ENCODE measurements at regions not wholly inside any gene's neighbourhood (a gene's known extent, or its start where the extent isn't known, plus 50 kb on each side); places are given as distances from the start of the nearest gene placed in this dataset.
"Not testable (repeated sequence)": the region's sequence is repeated elsewhere in the genome, so short reads cannot be mapped to it uniquely, and the experiment has no call there.

- Histone ChIP-seq H3K27me3 (ENCODE audit: control insufficient read depth in 2 of 2, insufficient read depth in 1 of 2, low read length in 1 of 2) (no peaks in the 10 kb centered on the region), H3K9me3 (ENCODE audit: control insufficient read depth in 2 of 2, insufficient read depth in 1 of 2, low read length in 1 of 2) (no peaks in the 10 kb centered on the region), H3K4me1 (ENCODE audit: control insufficient read depth in 2 of 2, insufficient read depth in 2 of 2, low read length in 2 of 2) (no peaks in the 10 kb centered on the region), H3K36me3 (ENCODE audit: control insufficient read depth in 2 of 2, insufficient read depth in 2 of 2, low read length in 1 of 2) (no peaks in the 10 kb centered on the region), H3K27ac (ENCODE audit: low read depth in 1 of 2, low read length in 1 of 2) (no peak overlapping the region), H3K4me3 (ENCODE audit: low read length in 2 of 2) (no peak overlapping the region)
- 62% methylated on average over 3 of the region's 3 CpGs for WGBS
- no peak for DNase-seq (ENCODE audit: low read depth in 6 of 9, low spot score in 9 of 9)
Measured at GRCh38 chr3:104245261-104245660, 1121.4 kb upstream of the ALCAM start.

GRCh38 chr3:104245981-104246380 lies 1120.7 kb upstream of the ALCAM start:
- Histone ChIP-seq H3K4me1 (ENCODE audit: control insufficient read depth in 2 of 2, insufficient read depth in 2 of 2, low read length in 2 of 2) (no peaks in the 10 kb centered on the region), H3K4me3 (ENCODE audit: low read length in 2 of 2) (no peak overlapping the region), H3K27ac (ENCODE audit: low read depth in 1 of 2, low read length in 1 of 2) (no peak overlapping the region), H3K9me3 (ENCODE audit: control insufficient read depth in 2 of 2, insufficient read depth in 1 of 2, low read length in 1 of 2) (no peaks in the 10 kb centered on the region), H3K27me3 (ENCODE audit: control insufficient read depth in 2 of 2, insufficient read depth in 1 of 2, low read length in 1 of 2) (no peaks in the 10 kb centered on the region), H3K36me3 (ENCODE audit: control insufficient read depth in 2 of 2, insufficient read depth in 2 of 2, low read length in 1 of 2) (no peaks in the 10 kb centered on the region)
- WGBS: 32% methylated on average over 2 of the region's 2 CpGs
- DNase-seq (ENCODE audit: low read depth in 6 of 9, low spot score in 9 of 9): no peak

GRCh38 chr3:104257486-104257885 lies 1109.2 kb upstream of the ALCAM start:
- H3K4me1 ChIP-seq (ENCODE audit: control insufficient read depth in 2 of 2, insufficient read depth in 2 of 2, low read length in 2 of 2): no peaks in the 10 kb centered on the region
- no peaks in the 10 kb centered on the region for H3K36me3 ChIP-seq (ENCODE audit: control insufficient read depth in 2 of 2, insufficient read depth in 2 of 2, low read length in 1 of 2)
- no peak for DNase-seq (ENCODE audit: low read depth in 6 of 9, low spot score in 9 of 9)
- WGBS: 86% methylated on average over 4 of the region's 4 CpGs
- no peaks in the 10 kb centered on the region for H3K27me3 ChIP-seq (ENCODE audit: control insufficient read depth in 2 of 2, insufficient read depth in 1 of 2, low read length in 1 of 2)
- H3K4me3 ChIP-seq (ENCODE audit: low read length in 2 of 2): no peak overlapping the region
- no peaks in the 10 kb centered on the region for H3K9me3 ChIP-seq (ENCODE audit: control insufficient read depth in 2 of 2, insufficient read depth in 1 of 2, low read length in 1 of 2)
- no peak overlapping the region for H3K27ac ChIP-seq (ENCODE audit: low read depth in 1 of 2, low read length in 1 of 2)

GRCh38 chr3:104263477-104263876 lies 1103.2 kb upstream of the ALCAM start:
- no peaks in the 10 kb centered on the region for H3K36me3 ChIP-seq (ENCODE audit: control insufficient read depth in 2 of 2, insufficient read depth in 2 of 2, low read length in 1 of 2)

GRCh38 chr3:104266219-104266618 lies 1100.5 kb upstream of the ALCAM start:
- not testable (repeated sequence) for H3K4me3 ChIP-seq (ENCODE audit: low read length in 2 of 2); H3K9me3 ChIP-seq (ENCODE audit: control insufficient read depth in 2 of 2, insufficient read depth in 1 of 2, low read length in 1 of 2); H3K4me1 ChIP-seq (ENCODE audit: control insufficient read depth in 2 of 2, insufficient read depth in 2 of 2, low read length in 2 of 2); H3K27me3 ChIP-seq (ENCODE audit: control insufficient read depth in 2 of 2, insufficient read depth in 1 of 2, low read length in 1 of 2); H3K27ac ChIP-seq (ENCODE audit: low read depth in 1 of 2, low read length in 1 of 2); H3K36me3 ChIP-seq (ENCODE audit: control insufficient read depth in 2 of 2, insufficient read depth in 2 of 2, low read length in 1 of 2); DNase-seq (ENCODE audit: low read depth in 6 of 9, low spot score in 9 of 9)
- 92% methylated on average over 1 of the region's 1 CpG for WGBS

More at GRCh38 chr3:104263477-104263876, 1103.2 kb upstream of the ALCAM start:
- Histone ChIP-seq H3K4me1 (ENCODE audit: control insufficient read depth in 2 of 2, insufficient read depth in 2 of 2, low read length in 2 of 2) (no peaks in the 10 kb centered on the region), H3K27ac (ENCODE audit: low read depth in 1 of 2, low read length in 1 of 2) (no peak overlapping the region), H3K9me3 (ENCODE audit: control insufficient read depth in 2 of 2, insufficient read depth in 1 of 2, low read length in 1 of 2) (no peaks in the 10 kb centered on the region), H3K4me3 (ENCODE audit: low read length in 2 of 2) (no peak overlapping the region), H3K27me3 (ENCODE audit: control insufficient read depth in 2 of 2, insufficient read depth in 1 of 2, low read length in 1 of 2) (no peaks in the 10 kb centered on the region)
- 95% methylated on average over 2 of the region's 2 CpGs for WGBS
- no peak for DNase-seq (ENCODE audit: low read depth in 6 of 9, low spot score in 9 of 9)

- no peaks in the 10 kb centered on the region for H3K27me3 ChIP-seq (ENCODE audit: control insufficient read depth in 2 of 2, insufficient read depth in 1 of 2, low read length in 1 of 2)
- H3K9me3 ChIP-seq (ENCODE audit: control insufficient read depth in 2 of 2, insufficient read depth in 1 of 2, low read length in 1 of 2): peaks cover 0 to 10% of the 10 kb centered on the region in 2 donors
- no peaks in the 10 kb centered on the region for H3K4me1 ChIP-seq (ENCODE audit: control insufficient read depth in 2 of 2, insufficient read depth in 2 of 2, low read length in 2 of 2)
- no peak overlapping the region for H3K27ac ChIP-seq (ENCODE audit: low read depth in 1 of 2, low read length in 1 of 2)
- H3K36me3 ChIP-seq (ENCODE audit: control insufficient read depth in 2 of 2, insufficient read depth in 2 of 2, low read length in 1 of 2): no peaks in the 10 kb centered on the region
- H3K4me3 ChIP-seq (ENCODE audit: low read length in 2 of 2): no peak overlapping the region
- no peak for DNase-seq (ENCODE audit: low read depth in 6 of 9, low spot score in 9 of 9)
- WGBS: 91% methylated on average over 6 of the region's 6 CpGs
Measured at GRCh38 chr3:104269771-104270170, 1096.9 kb upstream of the ALCAM start.

GRCh38 chr3:104273046-104273649 lies 1093.6 kb upstream of the ALCAM start:
- H3K4me3 ChIP-seq (ENCODE audit: low read length in 2 of 2): no peak overlapping the region
- no peak for DNase-seq (ENCODE audit: low read depth in 6 of 9, low spot score in 9 of 9)

GRCh38 chr3:104275199-104275598 lies 1091.5 kb upstream of the ALCAM start:
- Histone ChIP-seq H3K36me3 (ENCODE audit: control insufficient read depth in 2 of 2, insufficient read depth in 2 of 2, low read length in 1 of 2) (no peaks in the 10 kb centered on the region), H3K4me3 (ENCODE audit: low read length in 2 of 2) (no peak overlapping the region), H3K27ac (ENCODE audit: low read depth in 1 of 2, low read length in 1 of 2) (no peak overlapping the region), H3K4me1 (ENCODE audit: control insufficient read depth in 2 of 2, insufficient read depth in 2 of 2, low read length in 2 of 2) (no peaks in the 10 kb centered on the region), H3K9me3 (ENCODE audit: control insufficient read depth in 2 of 2, insufficient read depth in 1 of 2, low read length in 1 of 2) (no peaks in the 10 kb centered on the region), H3K27me3 (ENCODE audit: control insufficient read depth in 2 of 2, insufficient read depth in 1 of 2, low read length in 1 of 2) (no peaks in the 10 kb centered on the region)
- no peak for DNase-seq (ENCODE audit: low read depth in 6 of 9, low spot score in 9 of 9)

More at GRCh38 chr3:104273046-104273649, 1093.6 kb upstream of the ALCAM start:
- Histone ChIP-seq H3K36me3 (ENCODE audit: control insufficient read depth in 2 of 2, insufficient read depth in 2 of 2, low read length in 1 of 2) (no peaks in the 10 kb centered on the region), H3K4me1 (ENCODE audit: control insufficient read depth in 2 of 2, insufficient read depth in 2 of 2, low read length in 2 of 2) (no peaks in the 10 kb centered on the region), H3K9me3 (ENCODE audit: control insufficient read depth in 2 of 2, insufficient read depth in 1 of 2, low read length in 1 of 2) (peaks cover 0 to 10% of the 10 kb centered on the region in 2 donors), H3K27me3 (ENCODE audit: control insufficient read depth in 2 of 2, insufficient read depth in 1 of 2, low read length in 1 of 2) (no peaks in the 10 kb centered on the region), H3K27ac (ENCODE audit: low read depth in 1 of 2, low read length in 1 of 2) (no peak overlapping the region)
- 85% methylated on average over 4 of the region's 4 CpGs for WGBS

GRCh38 chr3:104279617-104280016 lies 1087.1 kb upstream of the ALCAM start:
- H3K36me3 ChIP-seq (ENCODE audit: control insufficient read depth in 2 of 2, insufficient read depth in 2 of 2, low read length in 1 of 2): no peaks in the 10 kb centered on the region
- no peak overlapping the region for H3K27ac ChIP-seq (ENCODE audit: low read depth in 1 of 2, low read length in 1 of 2)
- 53% methylated on average over 1 of the region's 1 CpG for WGBS
- H3K27me3 ChIP-seq (ENCODE audit: control insufficient read depth in 2 of 2, insufficient read depth in 1 of 2, low read length in 1 of 2): no peaks in the 10 kb centered on the region
- H3K4me3 ChIP-seq (ENCODE audit: low read length in 2 of 2): no peak overlapping the region
- H3K4me1 ChIP-seq (ENCODE audit: control insufficient read depth in 2 of 2, insufficient read depth in 2 of 2, low read length in 2 of 2): no peaks in the 10 kb centered on the region
- no peaks in the 10 kb centered on the region for H3K9me3 ChIP-seq (ENCODE audit: control insufficient read depth in 2 of 2, insufficient read depth in 1 of 2, low read length in 1 of 2)
- no peak for DNase-seq (ENCODE audit: low read depth in 6 of 9, low spot score in 9 of 9)

- Histone ChIP-seq H3K27ac (ENCODE audit: low read depth in 1 of 2, low read length in 1 of 2) (no peak overlapping the region), H3K4me3 (ENCODE audit: low read length in 2 of 2) (no peak overlapping the region), H3K4me1 (ENCODE audit: control insufficient read depth in 2 of 2, insufficient read depth in 2 of 2, low read length in 2 of 2) (no peaks in the 10 kb centered on the region), H3K9me3 (ENCODE audit: control insufficient read depth in 2 of 2, insufficient read depth in 1 of 2, low read length in 1 of 2) (no peaks in the 10 kb centered on the region), H3K27me3 (ENCODE audit: control insufficient read depth in 2 of 2, insufficient read depth in 1 of 2, low read length in 1 of 2) (no peaks in the 10 kb centered on the region), H3K36me3 (ENCODE audit: control insufficient read depth in 2 of 2, insufficient read depth in 2 of 2, low read length in 1 of 2) (no peaks in the 10 kb centered on the region)
- no peak for DNase-seq (ENCODE audit: low read depth in 6 of 9, low spot score in 9 of 9)
- WGBS: 95% methylated on average over 3 of the region's 3 CpGs
Measured at GRCh38 chr3:104281713-104282112, 1085.0 kb upstream of the ALCAM start.
